CD4-positive, alpha-beta T cell (primary cell): ENCODE measurements at regions not wholly inside any gene's neighbourhood (a gene's known extent, or its start where the extent isn't known, plus 50 kb on each side); places are given as distances from the start of the nearest gene placed in this dataset.

Experiments
- ATAC-seq: fragments of 200-7000 bp; cut with Tn5 transposase; one replicate; pipeline ENCODE4 v1.10.0; 2022; ENCODE audit warnings: mild to moderate bottlenecking; ENCODE audit not compliant: poor library complexity
- CTCF ChIA-PET: fragments of 350-600 bp; sonication (Branson Sonifier 250); formaldehyde crosslinking; loops from one replicate; lab custom pipeline; 2021; ENCODE audit warnings: antibody characterized with exemption, inconsistent platforms; lab: Charles Lee
- POLR2A ChIA-PET: fragments of 350-600 bp; sonication (Branson Sonifier 250); formaldehyde crosslinking; loops from one replicate; lab custom pipeline; 2021; ENCODE audit warnings: antibody characterized with exemption, inconsistent platforms; lab: Charles Lee
- DNase-seq, 14 experiments: peaks; one replicate each; pipeline ENCODE4 v3.0.0-alpha.2; 2013 to 2020; ENCODE audit warnings: mixed read lengths in 2 of 14
- H3K27ac ChIP-seq, 2 donors: one replicate each; pipeline versions ENCODE4 v1.5.1 to v1.7.0; 2013; ENCODE audit warnings: low read length in 2 of 2, low read depth in 1 of 2, mild to moderate bottlenecking in 1 of 2
- H3K27me3 ChIP-seq, 2 experiments: 1 replicate in 1 of 2; 2 replicates in 1 of 2; pipeline versions ENCODE4 v1.6.1 to v1.7.0; 2013; ENCODE audit warnings: low read length in 2 of 2, control low read depth in 1 of 2, mild to moderate bottlenecking in 1 of 2, moderate library complexity in 1 of 2; ENCODE audit not compliant: insufficient read depth in 2 of 2, control insufficient read depth in 1 of 2
- H3K36me3 ChIP-seq: one replicate; pipeline ENCODE4 v1.6.1; 2013; ENCODE audit warnings: low read length, control low read depth; ENCODE audit not compliant: insufficient read depth
- H3K4me1 ChIP-seq: one replicate; pipeline ENCODE4 v1.6.1; 2013; ENCODE audit warnings: low read length, control low read depth; ENCODE audit not compliant: insufficient read depth
- H3K4me3 ChIP-seq: one replicate; pipeline ENCODE4 v1.5.1; 2013; ENCODE audit warnings: mild to moderate bottlenecking, low read length, moderate library complexity
- H3K9me3 ChIP-seq, 2 experiments: 1 replicate in 1 of 2; 2 replicates in 1 of 2; pipeline versions ENCODE4 v1.6.1 to v1.7.0; 2013; ENCODE audit warnings: low read length in 2 of 2, mild to moderate bottlenecking in 2 of 2, control low read depth in 1 of 2, moderate library complexity in 1 of 2; ENCODE audit not compliant: control insufficient read depth in 1 of 2, insufficient read depth in 1 of 2
- H3K27ac Mint-ChIP-seq: one replicate; pipeline ENCODE4 v1.8.0; 2020; ENCODE audit warnings: mixed read lengths
- H3K27me3 Mint-ChIP-seq: one replicate; pipeline ENCODE4 v1.8.0; 2021; ENCODE audit warnings: mixed read lengths
- H3K36me3 Mint-ChIP-seq: one replicate; pipeline ENCODE4 v1.8.0; 2021; ENCODE audit warnings: low read depth, mixed read lengths
- H3K4me1 Mint-ChIP-seq: one replicate; pipeline ENCODE4 v1.8.0; 2021; ENCODE audit warnings: low read depth, mixed read lengths
- H3K4me3 Mint-ChIP-seq: one replicate; pipeline ENCODE4 v1.8.0; 2020; ENCODE audit warnings: mild to moderate bottlenecking, mixed read lengths
- H3K9me3 Mint-ChIP-seq: one replicate; pipeline ENCODE4 v1.8.0; 2020; ENCODE audit warnings: mixed read lengths
- intact Hi-C, 2 experiments: fragments of 100-400 bp; cut with DNase I in 1 of 2; cut with micrococcal nuclease in 1 of 2; formaldehyde crosslinking; loops; one replicate each; pipeline versions ENCODE4 v1.15.1 to v1.9.0; 2023 to 2025; cut with DNase I, micrococcal nuclease
- TF ChIP-seq, protein P1 (sequence below): fragments of 200-600 bp; IDR thresholded peaks from one replicate; pipeline ENCODE4 v1.8.0; 2022; ENCODE audit warnings: antibody characterized with exemption, mild to moderate bottlenecking

DNA sequence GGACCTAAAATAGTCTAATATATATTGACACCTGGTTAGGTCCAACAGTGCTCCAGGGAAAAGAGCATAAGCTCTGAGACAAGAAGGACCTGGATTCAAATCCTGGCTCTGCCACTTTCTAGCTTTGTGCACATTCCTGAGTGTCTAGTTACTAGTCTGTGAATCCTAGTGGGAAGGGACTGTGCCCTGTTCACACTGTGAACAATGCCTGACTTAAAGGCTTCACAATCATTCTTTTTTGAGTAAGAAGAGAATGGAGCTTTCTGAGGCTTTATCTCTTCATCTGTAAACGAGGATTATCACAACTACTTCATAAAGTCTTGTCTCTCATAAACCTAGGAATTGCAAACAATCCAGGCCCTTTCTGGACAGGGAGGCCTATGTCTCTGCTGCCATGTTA lies 235.9 kb downstream of the SOX2 start:
- Mint-ChIP-seq H3K4me3 (no peak overlapping the region), H3K36me3 (no peaks in the 10 kb centered on the region)

DNA sequence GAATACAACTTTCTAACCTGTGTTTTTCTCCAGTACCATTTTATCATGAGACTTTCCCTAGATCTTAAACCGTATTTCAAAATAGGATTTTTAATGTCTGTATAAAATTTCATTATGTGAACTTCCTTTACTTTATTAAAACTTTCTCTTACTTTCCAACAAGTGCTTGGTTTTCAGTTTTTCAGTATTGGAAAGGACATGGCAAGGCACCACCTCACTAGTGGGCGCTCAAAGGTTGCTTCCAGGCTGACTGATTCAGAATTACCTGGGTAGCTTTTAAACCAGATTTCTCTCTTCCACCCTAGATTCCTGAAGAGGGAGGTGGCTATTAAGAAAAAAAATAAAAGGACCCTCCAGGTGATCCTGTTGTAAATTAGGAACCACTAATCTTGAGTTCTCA lies 236.6 kb downstream of the SOX2 start:
- H3K36me3 Mint-ChIP-seq: no peaks in the 10 kb centered on the region
- no peaks in the 10 kb centered on the region for H3K9me3 Mint-ChIP-seq
- no peak overlapping the region for H3K27ac Mint-ChIP-seq
- Histone ChIP-seq H3K36me3 (no peaks in the 10 kb centered on the region), H3K4me1 (no peaks in the 10 kb centered on the region), H3K9me3 (peaks cover 0 to 18% of the 10 kb centered on the region in 2 experiments), H3K4me3 (no peak overlapping the region), H3K27ac (no peak overlapping the region), H3K27me3 (no peaks in the 10 kb centered on the region)
- ATAC-seq (no peak), DNase-seq (no peak)
- no peak overlapping the region for H3K4me3 Mint-ChIP-seq
- no peaks in the 10 kb centered on the region for H3K4me1 Mint-ChIP-seq
- CTCF ChIA-PET: no interaction called here
- H3K27me3 Mint-ChIP-seq: no peaks in the 10 kb centered on the region
- POLR2A ChIA-PET: no interaction called here
- intact Hi-C loops: no loop called here
- TF ChIP-seq, protein P1, sequence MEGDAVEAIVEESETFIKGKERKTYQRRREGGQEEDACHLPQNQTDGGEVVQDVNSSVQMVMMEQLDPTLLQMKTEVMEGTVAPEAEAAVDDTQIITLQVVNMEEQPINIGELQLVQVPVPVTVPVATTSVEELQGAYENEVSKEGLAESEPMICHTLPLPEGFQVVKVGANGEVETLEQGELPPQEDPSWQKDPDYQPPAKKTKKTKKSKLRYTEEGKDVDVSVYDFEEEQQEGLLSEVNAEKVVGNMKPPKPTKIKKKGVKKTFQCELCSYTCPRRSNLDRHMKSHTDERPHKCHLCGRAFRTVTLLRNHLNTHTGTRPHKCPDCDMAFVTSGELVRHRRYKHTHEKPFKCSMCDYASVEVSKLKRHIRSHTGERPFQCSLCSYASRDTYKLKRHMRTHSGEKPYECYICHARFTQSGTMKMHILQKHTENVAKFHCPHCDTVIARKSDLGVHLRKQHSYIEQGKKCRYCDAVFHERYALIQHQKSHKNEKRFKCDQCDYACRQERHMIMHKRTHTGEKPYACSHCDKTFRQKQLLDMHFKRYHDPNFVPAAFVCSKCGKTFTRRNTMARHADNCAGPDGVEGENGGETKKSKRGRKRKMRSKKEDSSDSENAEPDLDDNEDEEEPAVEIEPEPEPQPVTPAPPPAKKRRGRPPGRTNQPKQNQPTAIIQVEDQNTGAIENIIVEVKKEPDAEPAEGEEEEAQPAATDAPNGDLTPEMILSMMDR: no peak

More for the DNA sequence above, 235.9 kb downstream of the SOX2 start:
- intact Hi-C loops: no loop called here
- no peaks in the 10 kb centered on the region for H3K4me1 Mint-ChIP-seq
- no peak overlapping the region for H3K27ac ChIP-seq
- no peaks in the 10 kb centered on the region for H3K27me3 Mint-ChIP-seq
- TF ChIP-seq, protein P1: no peak
- no peak overlapping the region for H3K27ac Mint-ChIP-seq
- H3K9me3 Mint-ChIP-seq: no peaks in the 10 kb centered on the region
- H3K4me1 ChIP-seq: no peaks in the 10 kb centered on the region
- ChIA-PET CTCF (no interaction called here), POLR2A (no interaction called here)
- ATAC-seq (no peak), DNase-seq (no peak)
- H3K9me3 ChIP-seq: peaks cover 0 to 13% of the 10 kb centered on the region in 2 experiments
- H3K36me3 ChIP-seq: no peaks in the 10 kb centered on the region
- H3K27me3 ChIP-seq: no peaks in the 10 kb centered on the region
- H3K4me3 ChIP-seq: no peak overlapping the region

DNA sequence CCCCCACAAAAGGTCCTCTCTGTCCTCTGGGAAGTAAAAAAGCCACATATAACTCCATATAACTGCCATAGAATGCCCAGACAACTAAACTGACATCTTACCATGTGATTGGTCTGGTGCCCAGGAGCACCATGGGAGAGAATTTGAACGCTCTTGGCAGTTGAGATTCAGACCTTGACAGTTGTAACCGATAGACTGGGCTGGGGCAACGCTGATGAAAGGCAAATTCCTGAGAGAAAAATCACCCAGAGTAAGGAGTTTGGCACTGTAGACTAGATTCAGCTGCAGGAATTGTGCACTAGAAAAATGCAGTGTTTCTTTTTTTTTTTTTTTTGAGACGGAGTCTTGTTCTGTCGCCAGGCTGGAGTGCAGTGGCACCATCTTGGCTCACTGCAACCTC lies 240.5 kb downstream of the SOX2 start:
- Histone ChIP-seq H3K9me3 (peaks cover 0 to 13% of the 10 kb centered on the region in 2 experiments), H3K27ac (no peak overlapping the region), H3K4me1 (no peaks in the 10 kb centered on the region), H3K36me3 (no peaks in the 10 kb centered on the region), H3K4me3 (no peak overlapping the region), H3K27me3 (no peaks in the 10 kb centered on the region)
- DNase-seq (no peak), ATAC-seq (no peak)
- ChIA-PET POLR2A (no interaction called here), CTCF (no interaction called here)
- H3K36me3 Mint-ChIP-seq: no peaks in the 10 kb centered on the region
- H3K4me1 Mint-ChIP-seq: no peaks in the 10 kb centered on the region
- no peak overlapping the region for H3K4me3 Mint-ChIP-seq
- H3K9me3 Mint-ChIP-seq: no peaks in the 10 kb centered on the region
- TF ChIP-seq, protein P1: no peak
- no peaks in the 10 kb centered on the region for H3K27me3 Mint-ChIP-seq
- no peak overlapping the region for H3K27ac Mint-ChIP-seq
- intact Hi-C loops: no loop called here
